H1 (cell line): ENCODE measurements at regions not wholly inside any gene's neighbourhood (a gene's known extent, or its start where the extent isn't known, plus 50 kb on each side); places are given as distances from the start of the nearest gene placed in this dataset.

Experiments used
- CTCF ChIA-PET: fragments of 300-600 bp; sonication (Branson Sonifier 250); formaldehyde crosslinking; loops from one replicate; lab custom pipeline; 2021; ENCODE audit not compliant: partially characterized antibody; lab: Charles Lee
- POLR2A ChIA-PET: fragments of 300-600 bp; sonication (Branson Sonifier 250); formaldehyde crosslinking; loops from one replicate; lab custom pipeline; 2021; ENCODE audit warnings: inconsistent platforms; ENCODE audit not compliant: partially characterized antibody; lab: Charles Lee
- DNase-seq, 2 experiments: peaks; one replicate each; pipeline versions ENCODE4 v3.0.0 to v3.0.0-alpha.2; 2010 to 2022; ENCODE audit warnings: low spot score in 2 of 2, low read depth in 1 of 2, mixed read lengths in 1 of 2
- FAIRE-seq: peaks from 2 replicates; lab custom pipeline; 2011; peaks lifted over from hg19 to GRCh38; lab: Jason Lieb, UNC
- H2AFZ ChIP-seq: 2 replicates; pipeline ENCODE4 v1.8.1; 2012; ENCODE audit warnings: low read length, inconsistent platforms
- H2AK5ac ChIP-seq: 2 replicates; pipeline ENCODE4 v1.6.1; 2013; ENCODE audit warnings: low read depth, low read length
- H2BK120ac ChIP-seq: replicated peaks from 2 replicates; pipeline ENCODE3; 2013; ENCODE audit warnings: low read depth, low read length, inconsistent platforms
- H2BK12ac ChIP-seq: 2 replicates; pipeline ENCODE4 v1.6.1; 2013; ENCODE audit warnings: low read depth, low read length
- H2BK15ac ChIP-seq: 2 replicates; pipeline ENCODE4 v1.6.1; 2013; ENCODE audit warnings: low read length
- H2BK20ac ChIP-seq: 2 replicates; pipeline ENCODE4 v1.6.1; 2013; ENCODE audit warnings: low read length
- H2BK5ac ChIP-seq: 2 replicates; pipeline ENCODE4 v1.6.1; 2013; ENCODE audit warnings: low read depth, low read length
- H3K14ac ChIP-seq: 2 replicates; pipeline ENCODE4 v1.6.1; 2013; ENCODE audit warnings: inconsistent platforms; ENCODE audit not compliant: insufficient read length
- H3K18ac ChIP-seq: 2 replicates; pipeline ENCODE4 v1.6.1; 2013; ENCODE audit warnings: low read length; ENCODE audit errors: extremely low read depth
- H3K23ac ChIP-seq: 2 replicates; pipeline ENCODE4 v1.6.1; 2013; ENCODE audit warnings: inconsistent platforms; ENCODE audit not compliant: insufficient read length
- H3K23me2 ChIP-seq: 2 replicates; pipeline ENCODE4 v1.6.1; 2013; ENCODE audit warnings: low read depth, low read length
- H3K27ac ChIP-seq: 2 replicates; pipeline ENCODE4 v1.6.1; 2011; ENCODE audit warnings: low read depth, low read length, inconsistent platforms
- H3K27me3 ChIP-seq, 4 experiments: replicated peaks in 1 of 4; 1 replicate in 1 of 4; 2 replicates in 3 of 4; pipeline versions ENCODE4 v1.6.1 to v1.8.1; 2011 to 2013; ENCODE audit warnings: low read length in 3 of 4, mild to moderate bottlenecking in 3 of 4, inconsistent platforms in 2 of 4, mixed read lengths in 2 of 4, moderate library complexity in 1 of 4; ENCODE audit not compliant: control insufficient read depth in 3 of 4, insufficient read depth in 3 of 4; ENCODE audit errors: extremely low read depth in 1 of 4
- H3K36me3 ChIP-seq, 4 experiments: 2 replicates each; pipeline versions ENCODE4 v1.6.1 to v1.8.1; 2011 to 2013; ENCODE audit warnings: mild to moderate bottlenecking in 4 of 4, low read length in 3 of 4, moderate library complexity in 2 of 4, control low read depth in 1 of 4, inconsistent platforms in 1 of 4; ENCODE audit not compliant: insufficient read depth in 4 of 4, control insufficient read depth in 2 of 4
- H3K4ac ChIP-seq: replicated peaks from 2 replicates; pipeline ENCODE3; 2013; ENCODE audit warnings: low read length, low read depth, mixed read lengths, inconsistent platforms; ENCODE audit not compliant: insufficient read length
- H3K4me1 ChIP-seq, 4 experiments: replicated peaks in 1 of 4; 1 replicate in 1 of 4; 2 replicates in 3 of 4; pipeline versions ENCODE4 v1.6.1 to v1.8.1; 2011 to 2013; ENCODE audit warnings: low read length in 3 of 4, inconsistent platforms in 2 of 4, mixed read lengths in 1 of 4; ENCODE audit not compliant: insufficient read depth in 4 of 4, control insufficient read depth in 3 of 4
- H3K4me2 ChIP-seq, 2 experiments: 2 replicates each; pipeline versions ENCODE4 v1.6.1 to v1.8.1; 2011 to 2013; ENCODE audit warnings: low read depth in 2 of 2, low read length in 2 of 2, control low read depth in 1 of 2, inconsistent platforms in 1 of 2, mild to moderate bottlenecking in 1 of 2; ENCODE audit not compliant: insufficient read depth in 1 of 2
- H3K4me3 ChIP-seq, 4 experiments: fragments of 200-600, 300-600 bp in 1 of 4; sonication (generic), shearing (Covaris generic), sonication (Bioruptor Twin) in 1 of 4; 2 replicates each; pipeline versions ENCODE4 v1.5.1 to v1.8.1; 2011 to 2016; ENCODE audit warnings: low read length in 4 of 4, low read depth in 3 of 4, control low read depth in 2 of 4, inconsistent platforms in 2 of 4, mild to moderate bottlenecking in 2 of 4, mixed read lengths in 1 of 4, moderate library complexity in 1 of 4; ENCODE audit not compliant: insufficient read depth in 2 of 4; ENCODE audit errors: extremely low read depth in 1 of 4
- H3K56ac ChIP-seq: replicated peaks from 2 replicates; pipeline ENCODE3; 2013; ENCODE audit warnings: low read depth, mild to moderate bottlenecking, mixed read lengths, low read length, inconsistent platforms; ENCODE audit not compliant: insufficient read length
- H3K79me1 ChIP-seq: 2 replicates; pipeline ENCODE4 v1.6.1; 2013; ENCODE audit warnings: low read depth, low read length, control low read depth
- H3K79me2 ChIP-seq, 2 experiments: 2 replicates each; pipeline versions ENCODE4 v1.6.1 to v1.8.1; 2012 to 2013; ENCODE audit warnings: low read length in 2 of 2, mild to moderate bottlenecking in 2 of 2, inconsistent platforms in 1 of 2; ENCODE audit not compliant: insufficient read depth in 2 of 2, control insufficient read depth in 1 of 2
- H3K9ac ChIP-seq, 4 experiments: replicated peaks in 1 of 4; 1 replicate in 1 of 4; 2 replicates in 3 of 4; pipeline versions ENCODE4 v1.6.1 to v1.8.1; 2011 to 2013; ENCODE audit warnings: low read depth in 3 of 4, low read length in 3 of 4, control low read depth in 2 of 4, mild to moderate bottlenecking in 2 of 4, moderate library complexity in 2 of 4, inconsistent platforms in 1 of 4; ENCODE audit errors: extremely low read depth in 1 of 4
- H3K9me3 ChIP-seq, 2 experiments: 2 replicates each; pipeline versions ENCODE4 v1.6.1 to v1.8.1; 2012 to 2013; ENCODE audit warnings: mild to moderate bottlenecking in 2 of 2, moderate library complexity in 2 of 2, control low read depth in 1 of 2, inconsistent platforms in 1 of 2, low read depth in 1 of 2, low read length in 1 of 2, mixed read lengths in 1 of 2; ENCODE audit not compliant: insufficient read depth in 2 of 2
- H4K20me1 ChIP-seq, 2 experiments: replicated peaks in 1 of 2; 2 replicates each; pipeline versions ENCODE3 to v1.8.1; 2011 to 2013; ENCODE audit warnings: inconsistent platforms in 2 of 2, low read length in 2 of 2, mild to moderate bottlenecking in 1 of 2; ENCODE audit not compliant: insufficient read depth in 2 of 2, control insufficient read depth in 1 of 2
- H4K5ac ChIP-seq: 2 replicates; pipeline ENCODE4 v1.6.1; 2013; ENCODE audit warnings: low read length, low read depth, mixed read lengths, inconsistent platforms; ENCODE audit not compliant: insufficient read length
- H4K8ac ChIP-seq: 2 replicates; pipeline ENCODE4 v1.8.0; 2013; ENCODE audit warnings: mild to moderate bottlenecking, moderate library complexity, low read length, inconsistent platforms; ENCODE audit not compliant: insufficient read depth; ENCODE audit errors: extremely low read depth
- H4K91ac ChIP-seq: replicated peaks from 2 replicates; pipeline ENCODE3; 2013; ENCODE audit warnings: low read length, mixed read lengths, inconsistent platforms; ENCODE audit not compliant: insufficient read length
- EGR1 ChIP-seq: IDR thresholded peaks from 2 replicates; pipeline ENCODE4 v1.6.1; 2011; ENCODE audit warnings: low read depth, low read length, borderline replicate concordance
- EP300 ChIP-seq, 2 experiments: IDR thresholded peaks; 1 replicate in 1 of 2; 2 replicates in 1 of 2; pipeline ENCODE4 v1.6.1; 2011 to 2012; ENCODE audit warnings: low read depth in 2 of 2, low read length in 2 of 2, mild to moderate bottlenecking in 2 of 2, borderline replicate concordance in 1 of 2, inconsistent platforms in 1 of 2, moderate library complexity in 1 of 2
- GTF2F1 ChIP-seq: IDR thresholded peaks from 2 replicates; pipeline ENCODE4 v1.6.1; 2012; ENCODE audit warnings: low read depth, low read length, improper control_type of control experiment, borderline replicate concordance
- JUN ChIP-seq: IDR thresholded peaks from 2 replicates; pipeline ENCODE4 v1.6.1; 2011; ENCODE audit warnings: low read depth, mild to moderate bottlenecking, improper control_type of control experiment, low read length
- KDM4A ChIP-seq: IDR thresholded peaks from one replicate; pipeline ENCODE4 v1.7.1; 2012; ENCODE audit warnings: low read depth, mild to moderate bottlenecking, moderate library complexity, low read length, inconsistent platforms; ENCODE audit not compliant: severe bottlenecking
- NRF1 ChIP-seq: IDR thresholded peaks from 2 replicates; pipeline ENCODE4 v1.6.1; 2011; ENCODE audit warnings: mild to moderate bottlenecking, low read depth, low read length, improper control_type of control experiment
- PHF8 ChIP-seq: fragments of 200-600 bp; sonication (generic); conservative IDR thresholded peaks from 2 replicates; pipeline ENCODE4 v1.7.1; 2012; ENCODE audit warnings: low read depth, mild to moderate bottlenecking, inconsistent platforms, low read length, moderate library complexity
- SAP30 ChIP-seq: fragments of 300-600 bp; sonication (generic); IDR thresholded peaks from 2 replicates; pipeline ENCODE4 v1.7.1; 2012; ENCODE audit warnings: low read length, moderate library complexity, mild to moderate bottlenecking, inconsistent platforms; ENCODE audit not compliant: insufficient read depth, insufficient replicate concordance
- SRF ChIP-seq: IDR thresholded peaks from 2 replicates; pipeline ENCODE4 v1.6.1; 2011; ENCODE audit warnings: mild to moderate bottlenecking, low read depth, low read length, moderate library complexity
- SUZ12 ChIP-seq: fragments of 200-600 bp; sonication (generic); IDR thresholded peaks from 2 replicates; pipeline ENCODE4 v1.6.1; 2012; ENCODE audit warnings: mild to moderate bottlenecking, inconsistent platforms, low read length, moderate library complexity, mixed read lengths
- TAF7 ChIP-seq: optimal IDR thresholded peaks from 2 replicates; pipeline ENCODE3; 2011; ENCODE audit warnings: low read depth, mild to moderate bottlenecking, inconsistent platforms, low read length, moderate library complexity, borderline replicate concordance
- TBP ChIP-seq: IDR thresholded peaks from 2 replicates; pipeline ENCODE4 v1.6.1; 2011; ENCODE audit warnings: low read depth, low read length, improper control_type of control experiment
- whole genome bisulfite sequencing, 2 experiments: shearing (Covaris generic) in 1 of 2; methylation state at CpG; one replicate each; pipeline versions ENCODE4 v1.1.6 to v1.1.7; 2013 to 2015; ENCODE audit warnings: low lambda C conversion rate in 2 of 2, mixed read lengths in 2 of 2, inconsistent platforms in 1 of 2, low coverage in 1 of 2, missing lambda C conversion rate in 1 of 2; ENCODE audit not compliant: insufficient replicate concordance in 2 of 2, insufficient coverage in 1 of 2, insufficient read length in 1 of 2; ENCODE audit errors: extremely low coverage in 1 of 2, missing lambda C conversion rate in 1 of 2; 5-methylcytosine and 5-hydroxymethylcytosine counted together

DNA sequence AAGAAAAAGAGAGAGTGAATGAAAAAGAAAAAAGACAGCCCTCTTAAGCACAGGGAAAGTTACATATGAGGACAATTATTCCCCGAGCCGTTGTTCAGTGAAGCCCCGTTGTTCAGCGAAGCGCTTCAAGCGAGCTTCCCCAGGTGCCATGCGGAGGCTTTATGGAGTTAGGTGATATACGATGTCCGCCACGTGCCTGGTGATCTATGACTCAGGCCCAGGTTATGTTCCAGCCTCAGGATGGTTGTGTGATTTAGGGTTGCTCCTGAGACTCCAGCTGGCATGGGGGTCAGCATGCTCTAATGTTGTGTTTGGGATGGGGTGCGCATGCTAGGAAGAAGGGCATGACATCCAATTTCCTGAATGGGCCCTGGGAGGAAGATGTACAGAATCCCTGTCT lies 365.6 kb downstream of the CDK5RAP2 start:
- ChIA-PET CTCF (interaction anchor here (1.0 kb wide), 1 partner anchor 15 kb away, joined by 5 read pairs; no protein-coding TSS in a partner anchor), POLR2A (no interaction called here)
- no peak overlapping the region for H3K4me2 ChIP-seq
- H3K23me2 ChIP-seq, result no peaks in the 10 kb centered on the region; the same call in 1 of the 2 replicates
- no peak overlapping the region for H2BK5ac ChIP-seq
- no peak overlapping the region for H3K18ac ChIP-seq
- no peak overlapping the region for H3K27ac ChIP-seq
- no peaks in the 10 kb centered on the region for H3K79me2 ChIP-seq
- H3K4me1 ChIP-seq, result no peaks in the 10 kb centered on the region
- H2BK20ac ChIP-seq, result no peak overlapping the region
- no peak overlapping the region for H4K8ac ChIP-seq
- H3K23ac ChIP-seq, result no peak overlapping the region
- H3K4me3 ChIP-seq, result no peak overlapping the region
- H4K91ac ChIP-seq, result no peak overlapping the region
- H3K27me3 ChIP-seq, result no peaks in the 10 kb centered on the region
- no peak overlapping the region for H2AFZ ChIP-seq
- no peaks in the 10 kb centered on the region for H4K20me1 ChIP-seq
- no peak overlapping the region for H2BK120ac ChIP-seq
- no peaks in the 10 kb centered on the region for H3K36me3 ChIP-seq
- no peak for FAIRE-seq
- WGBS, 2 experiments, result 90% methylated on average over 11 of the region's 11 CpGs; no CpG with 5 or more reads in 1 of the 2 experiments
- no peak overlapping the region for H4K5ac ChIP-seq
- no peak overlapping the region for H2BK15ac ChIP-seq
- H3K4ac ChIP-seq, result no peak overlapping the region
- H3K79me1 ChIP-seq, result no peaks in the 10 kb centered on the region
- no peak overlapping the region for H2AK5ac ChIP-seq
- H3K14ac ChIP-seq, result no peak overlapping the region
- no peak overlapping the region for H3K56ac ChIP-seq
- no peak overlapping the region for H2BK12ac ChIP-seq
- no peak overlapping the region for H3K9ac ChIP-seq
- DNase-seq, result no peak
- H3K9me3 ChIP-seq, result no peaks in the 10 kb centered on the region
- TF ChIP-seq SUZ12 (no peak), SAP30 (no peak), KDM4A (no peak), EP300 (IDR thresholded peaks at IDR 0.05; ENCODE audit: borderline replicate concordance in 1 of 2, low read depth in 2 of 2, low read length in 2 of 2) (no peak), TBP (no peak), NRF1 (no peak), PHF8 (no peak), GTF2F1 (no peak), JUN (no peak), TAF7 (no peak), EGR1 (no peak), SRF (no peak)
